Upper lobe of left lung (tissue), 6 donors: ENCODE measurements at regions not wholly inside any gene's neighbourhood (a gene's known extent, or its start where the extent isn't known, plus 50 kb on each side); places are given as distances from the start of the nearest gene placed in this dataset.

Source experiments
- ATAC-seq, 2 donors: fragments of 200-7000 bp; cut with Tn5 transposase; one replicate each; pipeline ENCODE4 v1.9.1; 2022; ENCODE audit warnings: mild to moderate bottlenecking in 2 of 2, moderate library complexity in 2 of 2; ENCODE audit not compliant: low FRiP score in 2 of 2
- DNase-seq, 2 donors: peaks; one replicate each; pipeline ENCODE4 v3.0.0-alpha.2; 2019 to 2020
- H3K27ac ChIP-seq, 4 donors: fragments of 200-600 bp; sonication (generic); one replicate each; pipeline ENCODE4 v1.5.1; 2016 to 2019
- H3K27me3 ChIP-seq, 4 donors: fragments of 200-600 bp; sonication (generic); one replicate each; pipeline ENCODE4 v1.5.1; 2017 to 2019
- H3K36me3 ChIP-seq, 4 donors: fragments of 200-600 bp; sonication (generic); one replicate each; pipeline ENCODE4 v1.5.1; 2016 to 2019
- H3K4me1 ChIP-seq, 4 donors: fragments of 200-600 bp; sonication (generic); one replicate each; pipeline ENCODE4 v1.5.1; 2018 to 2019
- H3K4me3 ChIP-seq, 4 donors: fragments of 200-600 bp; sonication (generic); one replicate each; pipeline ENCODE4 v1.5.1; 2017 to 2019; ENCODE audit warnings: mild to moderate bottlenecking in 2 of 4, moderate library complexity in 1 of 4
- H3K9me3 ChIP-seq, 4 donors: fragments of 200-600 bp; sonication (generic); one replicate each; pipeline ENCODE4 v1.5.1; 2018 to 2019
- EP300 ChIP-seq, 4 donors: sonication (generic); formaldehyde crosslinking; IDR thresholded peaks; one replicate each; pipeline ENCODE4 v1.5.1; 2017; ENCODE audit warnings: antibody characterized with exemption in 4 of 4, control low read depth in 2 of 4
- POLR2A ChIP-seq, 4 donors: fragments of 450-650 bp; IDR thresholded peaks; one replicate each; pipeline ENCODE4 v1.5.1; 2016 to 2017; ENCODE audit warnings: antibody characterized with exemption in 4 of 4, mild to moderate bottlenecking in 2 of 4
- POLR2AphosphoS5 ChIP-seq, 2 donors: sonication (generic); formaldehyde crosslinking; IDR thresholded peaks; one replicate each; pipeline ENCODE4 v1.5.1; 2017; ENCODE audit warnings: antibody characterized with exemption in 2 of 2
- WGBS, 2 donors: methylation state at CpG; one replicate each; pipeline ENCODE4 v1.1.5; 2017 to 2018; 5-methylcytosine and 5-hydroxymethylcytosine counted together
- TF ChIP-seq, protein P1 (sequence below), 6 experiments: fragments of 450-650 bp in 4 of 6; fragments of 200-600 bp in 2 of 6; sonication (generic) in 2 of 6; IDR thresholded peaks; one replicate each; pipeline ENCODE4 v1.5.1; 2016 to 2019; ENCODE audit warnings: antibody characterized with exemption in 6 of 6
- donor health status: DM: no; HTN: no; CAD: no; lungs with moderate emphysema.
- donor health status: DM: no; HTN: yes; CAD: no; lungs with severe emphysema.

DNA sequence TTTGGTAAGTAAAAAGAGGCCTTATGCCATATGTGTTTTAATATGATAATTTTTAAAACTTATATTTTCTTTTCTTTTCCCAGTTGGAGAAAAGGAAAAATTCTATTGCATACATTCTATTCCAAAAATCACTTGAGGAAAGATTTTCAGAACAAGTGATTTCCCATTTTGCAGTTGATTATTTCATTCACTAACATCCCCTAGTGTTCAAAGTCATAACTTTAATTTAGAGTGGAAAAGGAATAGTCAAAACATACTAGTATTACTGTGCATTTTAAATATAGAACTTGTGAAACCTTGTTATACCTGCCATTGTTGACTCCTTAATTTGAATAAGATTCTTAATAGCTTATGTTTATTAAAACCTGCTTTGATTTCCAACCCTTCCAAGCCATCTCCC is 1157.6 kb upstream of the ADGRL4 start:
- H3K27me3 ChIP-seq, result no peaks in the 10 kb centered on the region
- no peaks in the 10 kb centered on the region for H3K9me3 ChIP-seq
- TF ChIP-seq, protein P1, sequence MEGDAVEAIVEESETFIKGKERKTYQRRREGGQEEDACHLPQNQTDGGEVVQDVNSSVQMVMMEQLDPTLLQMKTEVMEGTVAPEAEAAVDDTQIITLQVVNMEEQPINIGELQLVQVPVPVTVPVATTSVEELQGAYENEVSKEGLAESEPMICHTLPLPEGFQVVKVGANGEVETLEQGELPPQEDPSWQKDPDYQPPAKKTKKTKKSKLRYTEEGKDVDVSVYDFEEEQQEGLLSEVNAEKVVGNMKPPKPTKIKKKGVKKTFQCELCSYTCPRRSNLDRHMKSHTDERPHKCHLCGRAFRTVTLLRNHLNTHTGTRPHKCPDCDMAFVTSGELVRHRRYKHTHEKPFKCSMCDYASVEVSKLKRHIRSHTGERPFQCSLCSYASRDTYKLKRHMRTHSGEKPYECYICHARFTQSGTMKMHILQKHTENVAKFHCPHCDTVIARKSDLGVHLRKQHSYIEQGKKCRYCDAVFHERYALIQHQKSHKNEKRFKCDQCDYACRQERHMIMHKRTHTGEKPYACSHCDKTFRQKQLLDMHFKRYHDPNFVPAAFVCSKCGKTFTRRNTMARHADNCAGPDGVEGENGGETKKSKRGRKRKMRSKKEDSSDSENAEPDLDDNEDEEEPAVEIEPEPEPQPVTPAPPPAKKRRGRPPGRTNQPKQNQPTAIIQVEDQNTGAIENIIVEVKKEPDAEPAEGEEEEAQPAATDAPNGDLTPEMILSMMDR (IDR thresholded peaks at IDR 0.05), result no peak
- no peak for TF ChIP-seq EP300 (IDR thresholded peaks at IDR 0.05)
- TF ChIP-seq POLR2AphosphoS5 (IDR thresholded peaks at IDR 0.05), result no peak
- no peak for TF ChIP-seq POLR2A (IDR thresholded peaks at IDR 0.05)
- no peaks in the 10 kb centered on the region for H3K36me3 ChIP-seq
- DNase-seq, result no peak
- H3K4me3 ChIP-seq, result no peak overlapping the region
- no peaks in the 10 kb centered on the region for H3K4me1 ChIP-seq
- ATAC-seq, result no peak
- H3K27ac ChIP-seq, result no peak overlapping the region

DNA sequence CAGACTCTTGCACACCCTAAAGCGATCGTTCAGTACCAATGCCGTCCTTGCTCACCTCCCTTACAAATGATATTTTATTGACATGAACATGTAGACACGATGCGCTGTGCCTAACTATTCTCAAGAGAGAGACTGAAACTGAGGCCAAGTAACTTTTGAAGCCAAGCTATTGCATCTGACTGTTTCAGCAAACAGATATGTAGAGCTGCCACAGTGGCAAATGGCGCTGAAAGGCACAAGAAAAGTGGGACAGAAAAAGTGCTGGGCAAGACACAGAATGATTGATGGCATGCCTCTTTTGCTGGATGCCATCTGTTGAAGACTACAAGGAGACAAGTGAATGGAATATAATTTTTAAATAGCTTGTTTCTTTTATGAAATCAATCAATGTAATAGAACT is 1157.2 kb upstream of the ADGRL4 start:
- no peak for ATAC-seq
- TF ChIP-seq POLR2AphosphoS5 (IDR thresholded peaks at IDR 0.05), result no peak
- no peak for TF ChIP-seq POLR2A (IDR thresholded peaks at IDR 0.05)
- TF ChIP-seq, protein P1 (IDR thresholded peaks at IDR 0.05), result no peak
- TF ChIP-seq EP300 (IDR thresholded peaks at IDR 0.05), result no peak
- Histone ChIP-seq H3K9me3 (no peaks in the 10 kb centered on the region), H3K27me3 (no peaks in the 10 kb centered on the region), H3K4me1 (no peaks in the 10 kb centered on the region), H3K4me3 (no peak overlapping the region), H3K36me3 (no peaks in the 10 kb centered on the region), H3K27ac (no peak overlapping the region)
- no peak for DNase-seq
- WGBS, 2 donors, result 94 to 95% methylated on average over 6 of the region's 6 CpGs

DNA sequence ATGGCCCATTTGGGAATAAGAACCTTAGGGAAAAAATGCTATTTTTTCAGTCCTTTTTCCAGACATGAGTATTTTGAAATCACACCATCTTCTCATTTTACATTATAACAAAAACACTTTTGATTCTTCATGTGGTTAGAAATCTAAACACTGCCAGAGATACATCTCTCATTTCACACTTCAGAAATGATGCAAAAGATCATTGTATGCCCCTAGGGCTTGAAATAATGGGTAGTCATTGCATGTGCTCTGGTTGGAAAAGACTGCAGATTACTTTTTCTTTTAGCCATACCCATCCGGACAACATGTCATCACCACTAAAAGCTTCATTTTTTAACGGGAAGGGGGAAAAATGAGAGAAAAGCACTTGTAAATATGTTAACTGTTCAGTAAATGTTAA is 1152.2 kb upstream of the ADGRL4 start:
- Histone ChIP-seq H3K27ac (no peak overlapping the region), H3K4me1 (no peaks in the 10 kb centered on the region), H3K4me3 (no peak overlapping the region), H3K36me3 (no peaks in the 10 kb centered on the region), H3K9me3 (no peaks in the 10 kb centered on the region), H3K27me3 (no peaks in the 10 kb centered on the region)
- DNase-seq (no peak), ATAC-seq (no peak)
- TF ChIP-seq, protein P1 (IDR thresholded peaks at IDR 0.05), result no peak
- TF ChIP-seq POLR2A (IDR thresholded peaks at IDR 0.05) (no peak), EP300 (IDR thresholded peaks at IDR 0.05) (no peak), POLR2AphosphoS5 (IDR thresholded peaks at IDR 0.05) (no peak)
- 84 to 92% methylated on average over 2 of the region's 2 CpGs for WGBS, 2 donors

DNA sequence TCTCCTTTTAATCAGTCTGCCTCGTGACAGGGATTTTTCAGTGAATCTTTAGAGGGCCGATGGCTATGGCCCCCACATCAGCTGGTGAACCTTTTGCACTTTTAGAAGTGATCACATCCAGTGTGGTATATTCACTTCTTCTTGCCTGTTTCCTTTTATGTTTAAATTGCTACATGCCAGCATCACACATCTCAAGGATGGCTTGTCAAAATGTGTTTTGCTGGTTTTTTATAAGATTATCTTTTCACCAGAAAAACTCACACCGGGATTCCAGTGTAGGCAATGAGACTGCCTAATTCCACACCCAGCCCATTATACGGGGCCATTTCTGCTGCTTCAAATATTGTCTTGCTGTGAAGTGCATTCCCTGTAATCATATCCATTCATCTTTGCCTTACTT is 1151.7 kb upstream of the ADGRL4 start:
- Histone ChIP-seq H3K27ac (no peak overlapping the region), H3K9me3 (no peaks in the 10 kb centered on the region), H3K4me3 (no peak overlapping the region), H3K36me3 (no peaks in the 10 kb centered on the region), H3K27me3 (no peaks in the 10 kb centered on the region), H3K4me1 (no peaks in the 10 kb centered on the region)
- ATAC-seq (no peak), DNase-seq (no peak)
- WGBS, 2 donors, result 90 to 92% methylated on average over 4 of the region's 4 CpGs
- TF ChIP-seq, protein P1 (IDR thresholded peaks at IDR 0.05), result no peak
- no peak for TF ChIP-seq EP300 (IDR thresholded peaks at IDR 0.05)
- TF ChIP-seq POLR2AphosphoS5 (IDR thresholded peaks at IDR 0.05), result no peak
- no peak for TF ChIP-seq POLR2A (IDR thresholded peaks at IDR 0.05)

DNA sequence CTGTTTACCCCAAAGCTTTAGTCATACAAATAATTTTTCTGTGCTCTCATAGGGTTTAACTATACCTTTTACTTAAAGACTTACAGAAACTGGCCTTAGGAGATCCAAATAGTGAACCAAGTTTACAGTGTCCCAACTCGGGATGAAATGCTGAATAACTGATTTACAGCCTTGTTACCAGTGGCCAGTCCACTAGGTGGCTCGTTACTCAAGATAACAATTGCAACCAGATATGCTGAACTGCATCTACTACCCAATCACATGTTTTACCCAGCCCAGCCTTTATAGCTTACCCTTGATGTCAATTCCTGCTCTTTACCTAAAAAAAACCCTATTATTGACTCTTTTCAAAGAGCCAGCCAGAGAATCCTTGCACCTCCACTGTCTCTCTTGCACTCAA is 1148.8 kb upstream of the ADGRL4 start:
- H3K36me3 ChIP-seq, result no peaks in the 10 kb centered on the region
- no peaks in the 10 kb centered on the region for H3K9me3 ChIP-seq
- H3K27ac ChIP-seq, result no peak overlapping the region
- no peak overlapping the region for H3K4me3 ChIP-seq
- DNase-seq (no peak), ATAC-seq (no peak)
- WGBS, 2 donors, result 27 to 51% methylated on average over 2 of the region's 2 CpGs
- TF ChIP-seq POLR2AphosphoS5 (IDR thresholded peaks at IDR 0.05) (no peak), EP300 (IDR thresholded peaks at IDR 0.05) (no peak), POLR2A (IDR thresholded peaks at IDR 0.05) (no peak)
- TF ChIP-seq, protein P1 (IDR thresholded peaks at IDR 0.05), result no peak
- no peaks in the 10 kb centered on the region for H3K4me1 ChIP-seq
- no peaks in the 10 kb centered on the region for H3K27me3 ChIP-seq
